Activated naive CD8-positive, alpha-beta T cell treated with anti-CD3 and anti-CD28 coated beads, Interleukin-2, amount 50 U/mL, for 24 hours (primary cell): ENCODE measurements at regions not wholly inside any gene's neighbourhood (a gene's known extent, or its start where the extent isn't known, plus 50 kb on each side); places are given as distances from the start of the nearest gene placed in this dataset.
"Not testable (repeated sequence)": the region's sequence is repeated elsewhere in the genome, so short reads cannot be mapped to it uniquely, and the experiment has no call there.

ENCODE experiments used
- ATAC-seq: fragments of 150-1000 bp; cut with Tn5 transposase; one replicate; pipeline ENCODE4 v1.10.0; 2021
- DNase-seq: peaks from one replicate; pipeline ENCODE4 v3.0.0; 2021
- H3K27ac Mint-ChIP-seq: one replicate; pipeline ENCODE4 v1.8.0; 2021; ENCODE audit warnings: mild to moderate bottlenecking, mixed read lengths
- H3K27me3 Mint-ChIP-seq: one replicate; pipeline ENCODE4 v1.8.0; 2021; ENCODE audit warnings: mixed read lengths
- H3K36me3 Mint-ChIP-seq: one replicate; pipeline ENCODE4 v1.8.0; 2021; ENCODE audit warnings: low read depth, mixed read lengths
- H3K4me1 Mint-ChIP-seq: one replicate; pipeline ENCODE4 v1.8.0; 2021; ENCODE audit warnings: mixed read lengths
- H3K4me3 Mint-ChIP-seq: one replicate; pipeline ENCODE4 v1.8.0; 2021; ENCODE audit warnings: mild to moderate bottlenecking, moderate library complexity, mixed read lengths
- H3K9me3 Mint-ChIP-seq: one replicate; pipeline ENCODE4 v1.8.0; 2021; ENCODE audit warnings: mixed read lengths

DNA sequence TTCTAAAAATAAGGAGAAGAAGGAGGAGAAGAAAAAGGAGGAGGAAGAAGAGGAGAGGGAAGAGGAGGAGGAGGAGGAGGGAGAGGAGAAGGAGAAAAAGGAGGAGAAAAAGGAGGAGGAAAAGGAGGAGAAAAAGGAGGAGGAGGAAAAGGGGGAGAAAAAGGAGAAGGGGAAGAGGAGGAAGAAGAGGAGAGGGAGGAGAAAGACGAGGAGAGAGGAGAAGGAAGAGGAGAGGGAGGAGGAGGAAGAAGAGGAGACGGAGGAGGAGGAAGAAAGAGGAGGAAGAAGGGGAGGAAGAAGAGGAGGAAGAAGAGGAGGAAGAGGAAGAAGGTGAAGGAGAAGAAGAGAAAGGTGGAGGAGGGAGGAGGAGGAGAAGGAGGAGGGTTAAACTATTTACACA is 210.2 kb upstream of the TRPM3 start:
- Mint-ChIP-seq H3K27ac (no peak overlapping the region), H3K27me3 (peaks cover 4% of the 10 kb centered on the region), H3K4me3 (no peak overlapping the region), H3K9me3 (no peaks in the 10 kb centered on the region), H3K36me3 (no peaks in the 10 kb centered on the region), H3K4me1 (no peaks in the 10 kb centered on the region)
- ATAC-seq (no peak), DNase-seq (no peak)

DNA sequence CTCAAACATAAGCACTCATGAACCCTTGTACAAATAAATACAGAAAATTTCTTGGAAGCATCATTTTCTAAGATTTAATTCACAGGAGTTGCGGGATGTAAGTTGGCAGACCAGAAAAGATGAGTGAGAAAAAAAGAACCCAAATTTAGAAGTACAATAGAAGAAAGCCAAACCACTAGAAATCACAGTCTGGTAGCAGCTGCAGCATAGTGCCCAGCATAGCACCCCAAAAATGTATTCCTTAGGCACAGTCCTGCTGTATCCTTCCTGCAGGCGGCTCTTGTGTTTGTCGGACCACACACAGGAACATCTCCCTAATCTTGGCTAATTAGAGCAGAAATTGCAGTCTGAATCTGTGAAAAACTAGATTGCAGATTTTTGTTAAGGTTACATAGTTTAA is 208.5 kb upstream of the TRPM3 start:
- no peak for DNase-seq
- Mint-ChIP-seq H3K27ac (no peak overlapping the region), H3K4me3 (no peak overlapping the region), H3K9me3 (no peaks in the 10 kb centered on the region), H3K4me1 (no peaks in the 10 kb centered on the region), H3K36me3 (no peaks in the 10 kb centered on the region), H3K27me3 (peaks cover 4% of the 10 kb centered on the region)
- no peak for ATAC-seq

DNA sequence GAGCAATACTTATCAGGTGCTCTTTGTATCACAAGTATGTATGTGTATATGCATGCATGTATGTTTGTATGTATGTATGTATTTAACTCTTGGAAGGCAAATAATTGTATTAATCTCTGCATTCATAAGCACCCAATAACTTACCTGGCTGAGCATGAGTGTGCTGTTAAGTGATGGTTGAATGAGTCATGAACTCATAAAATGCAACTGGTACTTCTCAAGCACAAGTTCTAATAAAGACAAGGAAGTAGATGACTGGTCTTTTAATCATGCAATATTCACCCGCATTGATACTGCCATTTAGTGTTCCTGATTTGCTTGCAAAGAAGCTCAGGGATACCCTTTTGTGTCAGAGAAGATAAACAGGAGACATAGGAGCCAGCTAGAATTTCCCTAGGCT is 204.9 kb upstream of the TRPM3 start:
- no peak overlapping the region for H3K27ac Mint-ChIP-seq

DNA sequence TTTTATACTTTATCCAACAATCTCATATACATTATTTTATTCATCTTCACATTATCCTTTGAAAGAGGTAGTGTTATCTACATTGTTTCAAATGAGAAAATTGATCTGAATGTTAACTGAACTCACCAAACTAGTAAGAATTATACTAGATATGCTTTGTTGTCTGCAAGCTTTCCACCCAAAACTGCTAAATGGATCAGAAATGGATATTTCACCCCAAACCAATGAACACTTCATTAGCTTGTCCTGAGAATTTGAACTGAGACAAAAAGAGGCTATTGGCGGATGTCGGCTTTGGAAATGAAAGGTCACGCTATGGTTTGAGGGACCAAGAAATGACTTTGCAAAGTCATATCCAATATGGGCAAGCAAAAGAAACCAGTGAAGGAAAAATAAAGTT is 201.9 kb upstream of the TRPM3 start:
- H3K4me3 Mint-ChIP-seq, result no peak overlapping the region
- DNase-seq (no peak), ATAC-seq (no peak)
- no peaks in the 10 kb centered on the region for H3K36me3 Mint-ChIP-seq
- no peaks in the 10 kb centered on the region for H3K4me1 Mint-ChIP-seq
- peaks cover 8% of the 10 kb centered on the region for H3K27me3 Mint-ChIP-seq
- H3K27ac Mint-ChIP-seq, result no peak overlapping the region
- H3K9me3 Mint-ChIP-seq, result no peaks in the 10 kb centered on the region

More for the DNA sequence above, 204.9 kb upstream of the TRPM3 start:
- H3K36me3 Mint-ChIP-seq, result no peaks in the 10 kb centered on the region
- no peak overlapping the region for H3K4me3 Mint-ChIP-seq
- DNase-seq (no peak), ATAC-seq (no peak)
- H3K4me1 Mint-ChIP-seq, result no peaks in the 10 kb centered on the region
- H3K9me3 Mint-ChIP-seq, result no peaks in the 10 kb centered on the region
- H3K27me3 Mint-ChIP-seq, result peaks cover 6% of the 10 kb centered on the region

DNA sequence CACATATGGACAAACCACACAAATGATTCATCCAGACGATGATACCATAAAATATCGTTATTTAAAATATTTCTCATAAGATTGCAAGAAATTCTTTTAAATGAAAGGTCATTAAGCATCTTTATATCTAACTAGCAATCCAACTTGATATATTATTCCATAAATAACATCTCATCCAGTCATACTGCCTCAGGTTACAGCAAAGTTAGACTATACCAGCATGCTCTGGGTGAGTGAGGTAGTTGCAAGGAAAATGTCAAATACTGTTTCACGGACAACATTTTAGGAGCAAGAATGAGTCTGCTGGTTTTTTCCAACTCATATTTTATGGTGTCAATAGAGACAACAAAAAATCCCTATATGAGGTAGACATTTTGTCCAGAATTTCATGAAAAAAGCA is 200.9 kb upstream of the TRPM3 start:
- H3K4me3 Mint-ChIP-seq, result no peak overlapping the region

DNA sequence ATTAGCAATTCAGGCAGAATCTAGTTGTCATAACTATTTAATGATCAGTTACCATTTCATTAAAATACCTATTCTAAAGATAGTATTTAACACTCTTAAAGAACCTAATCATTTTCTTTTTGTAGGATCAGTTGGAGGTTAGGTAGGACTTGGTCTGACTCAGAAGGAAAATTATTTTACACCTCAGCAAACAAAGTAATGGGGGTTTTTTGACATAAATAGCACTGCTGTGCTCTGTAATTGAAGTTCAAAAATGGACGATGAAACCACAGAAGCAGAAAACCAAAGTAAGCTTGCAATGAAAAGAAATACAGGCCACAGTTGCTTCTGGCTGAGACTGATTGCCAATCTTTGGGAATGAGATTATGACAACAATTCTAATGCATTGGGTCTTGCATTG is 187.0 kb upstream of the TRPM3 start:
- Mint-ChIP-seq H3K27ac (no peak overlapping the region), H3K4me3 (no peak overlapping the region), H3K9me3 (no peaks in the 10 kb centered on the region), H3K27me3 (peaks cover 7% of the 10 kb centered on the region), H3K4me1 (no peaks in the 10 kb centered on the region), H3K36me3 (no peaks in the 10 kb centered on the region)
- ATAC-seq (no peak), DNase-seq (no peak)

More for the DNA sequence above, 200.9 kb upstream of the TRPM3 start:
- DNase-seq (no peak), ATAC-seq (no peak)
- Mint-ChIP-seq H3K27me3 (peaks cover 8% of the 10 kb centered on the region), H3K36me3 (no peaks in the 10 kb centered on the region), H3K27ac (no peak overlapping the region), H3K9me3 (no peaks in the 10 kb centered on the region), H3K4me1 (no peaks in the 10 kb centered on the region)

DNA sequence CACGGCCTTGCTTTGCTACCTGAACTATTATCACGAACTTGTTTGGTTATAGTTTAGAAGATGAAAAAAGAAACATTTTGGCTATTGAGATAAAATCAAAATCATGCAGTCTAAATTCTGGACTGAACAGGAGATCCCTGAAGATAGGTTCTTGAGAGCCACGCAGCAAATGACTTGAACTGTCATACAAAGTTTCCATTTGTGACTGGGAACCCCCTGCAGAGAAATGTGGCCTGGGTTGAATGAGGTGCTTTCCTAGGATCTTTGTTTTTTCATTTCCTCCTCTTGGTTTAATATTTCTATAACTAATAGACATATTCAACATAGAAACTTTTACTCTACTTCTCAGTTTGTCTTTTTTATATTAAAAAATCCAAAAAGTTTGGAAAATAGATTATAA is 184.7 kb upstream of the TRPM3 start:
- H3K36me3 Mint-ChIP-seq, result no peaks in the 10 kb centered on the region
- no peak overlapping the region for H3K4me3 Mint-ChIP-seq
- H3K27me3 Mint-ChIP-seq, result peaks cover under 1% of the 10 kb centered on the region
- H3K4me1 Mint-ChIP-seq, result no peaks in the 10 kb centered on the region
- ATAC-seq, result no peak
- H3K9me3 Mint-ChIP-seq, result no peaks in the 10 kb centered on the region
- DNase-seq, result no peak
- no peak overlapping the region for H3K27ac Mint-ChIP-seq

DNA sequence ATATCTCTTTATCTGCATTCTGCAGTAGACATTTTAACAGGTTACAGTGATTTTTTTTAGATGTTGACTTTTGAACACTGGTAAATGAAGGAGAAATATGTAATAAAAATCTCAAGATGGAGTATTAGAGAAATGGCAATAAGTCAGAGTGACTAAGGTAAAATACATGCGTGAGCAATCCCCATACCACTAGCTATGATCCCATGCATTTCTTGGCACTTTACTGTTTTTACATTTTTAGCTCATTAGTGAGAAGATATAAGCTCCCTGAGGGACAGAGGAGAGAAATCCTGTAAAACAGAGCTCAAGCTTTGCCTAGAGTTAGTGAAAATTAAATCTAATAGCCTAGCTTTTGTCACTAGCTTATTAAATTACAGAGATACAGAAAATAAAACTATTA is 181.9 kb upstream of the TRPM3 start:
- peaks cover 3% of the 10 kb centered on the region for H3K27me3 Mint-ChIP-seq
- H3K4me3 Mint-ChIP-seq, result no peak overlapping the region
- H3K27ac Mint-ChIP-seq, result no peak overlapping the region
- no peaks in the 10 kb centered on the region for H3K4me1 Mint-ChIP-seq
- no peaks in the 10 kb centered on the region for H3K36me3 Mint-ChIP-seq
- ATAC-seq (no peak), DNase-seq (no peak)
- no peaks in the 10 kb centered on the region for H3K9me3 Mint-ChIP-seq

DNA sequence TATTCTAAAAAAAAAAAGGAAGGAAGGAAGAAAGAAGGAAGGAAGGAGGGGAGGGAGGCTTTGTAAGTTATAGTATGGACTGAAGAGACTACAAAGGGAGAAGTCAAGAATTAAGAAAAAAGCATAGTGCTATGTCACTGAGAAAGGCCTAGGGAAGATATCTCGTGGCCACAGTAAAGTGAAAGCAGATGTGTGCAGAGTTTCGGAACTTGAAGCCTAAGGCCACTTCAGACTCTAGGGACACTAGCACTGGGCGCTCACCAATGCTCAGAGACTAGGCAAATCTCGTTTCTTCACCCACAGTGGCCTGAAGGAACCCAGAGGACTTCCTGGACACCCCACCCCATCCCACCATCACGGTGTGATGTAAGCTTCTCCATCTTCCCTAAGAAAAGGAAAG is 181.4 kb upstream of the TRPM3 start:
- Mint-ChIP-seq H3K36me3 (no peaks in the 10 kb centered on the region), H3K27ac (no peak overlapping the region), H3K4me3 (no peak overlapping the region), H3K27me3 (peaks cover 3% of the 10 kb centered on the region), H3K4me1 (no peaks in the 10 kb centered on the region), H3K9me3 (no peaks in the 10 kb centered on the region)
- DNase-seq (no peak), ATAC-seq (no peak)

DNA sequence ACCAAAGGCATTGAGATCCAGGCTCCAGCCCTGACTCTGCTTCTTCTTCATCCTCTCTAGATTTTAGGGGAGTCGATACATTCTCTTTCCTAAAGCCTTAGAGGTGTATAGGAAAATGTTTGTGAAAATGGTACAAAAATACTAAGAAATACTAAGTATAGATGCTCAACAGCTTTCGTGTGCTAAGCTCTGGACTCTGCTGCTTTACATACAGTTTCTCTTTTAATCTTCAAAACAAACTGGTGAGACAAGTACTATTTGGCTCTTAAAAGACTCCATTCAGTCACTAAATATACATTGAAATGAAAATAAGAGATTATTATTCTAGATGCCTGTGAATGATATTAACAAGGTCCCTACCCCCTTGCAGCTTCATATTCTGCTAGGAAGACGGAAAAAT is 174.5 kb upstream of the TRPM3 start:
- ATAC-seq (no peak), DNase-seq (no peak)
- Mint-ChIP-seq H3K4me3 (no peak overlapping the region), H3K36me3 (no peaks in the 10 kb centered on the region), H3K27me3 (peaks cover 14% of the 10 kb centered on the region), H3K4me1 (no peaks in the 10 kb centered on the region), H3K27ac (no peak overlapping the region), H3K9me3 (no peaks in the 10 kb centered on the region)

DNA sequence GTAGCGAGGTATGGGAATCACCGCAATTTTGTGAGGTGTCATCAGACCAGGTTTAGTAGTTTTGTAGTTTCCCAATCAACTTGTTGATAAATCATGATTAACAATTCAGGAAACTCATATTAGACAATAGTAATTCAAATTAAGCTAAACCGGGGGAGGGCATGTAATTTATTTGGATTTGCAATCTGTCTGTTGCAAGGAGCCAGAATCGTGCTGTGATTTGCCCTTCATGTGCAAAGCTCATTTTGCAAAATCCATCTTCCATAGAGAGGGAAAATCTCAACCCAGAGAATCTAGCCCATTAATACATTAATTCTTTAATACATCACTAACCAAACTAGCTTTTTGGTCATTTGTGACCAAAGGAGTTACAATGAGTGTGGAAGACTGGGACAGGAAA is 164.7 kb upstream of the TRPM3 start:
- Mint-ChIP-seq H3K27ac (no peak overlapping the region), H3K4me3 (no peak overlapping the region), H3K4me1 (no peaks in the 10 kb centered on the region), H3K36me3 (no peaks in the 10 kb centered on the region), H3K9me3 (no peaks in the 10 kb centered on the region), H3K27me3 (peaks cover 7% of the 10 kb centered on the region)
- no peak for DNase-seq
- ATAC-seq, result no peak

DNA sequence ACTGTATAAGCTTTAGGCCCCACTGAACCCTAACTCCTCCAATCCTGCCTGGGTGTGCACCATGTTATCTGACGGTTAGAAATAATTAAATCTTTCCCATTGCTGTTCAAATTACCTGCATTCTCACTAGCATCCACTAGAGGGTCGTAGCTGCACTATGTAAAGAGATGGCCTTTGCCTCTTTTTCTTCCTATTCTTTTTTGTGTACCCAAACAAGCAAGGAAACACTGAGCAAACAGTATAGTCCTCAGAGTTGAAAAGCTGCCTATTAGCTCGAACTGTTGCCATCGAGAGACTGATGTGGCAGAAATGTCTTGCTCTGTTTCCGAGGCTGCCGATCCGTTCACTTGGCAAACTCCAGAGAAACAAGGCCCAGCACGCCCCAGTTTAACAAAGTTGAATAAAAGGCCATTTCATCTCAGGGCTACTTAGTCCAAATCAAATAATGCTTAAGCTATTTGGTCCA is 163.8 kb upstream of the TRPM3 start:
- Mint-ChIP-seq H3K27ac (no peak overlapping the region), H3K9me3 (no peaks in the 10 kb centered on the region), H3K4me3 (no peak overlapping the region), H3K36me3 (no peaks in the 10 kb centered on the region), H3K27me3 (peaks cover 3% of the 10 kb centered on the region), H3K4me1 (no peaks in the 10 kb centered on the region)
- ATAC-seq (peak; percentile 69), DNase-seq (peak; percentile 20)

DNA sequence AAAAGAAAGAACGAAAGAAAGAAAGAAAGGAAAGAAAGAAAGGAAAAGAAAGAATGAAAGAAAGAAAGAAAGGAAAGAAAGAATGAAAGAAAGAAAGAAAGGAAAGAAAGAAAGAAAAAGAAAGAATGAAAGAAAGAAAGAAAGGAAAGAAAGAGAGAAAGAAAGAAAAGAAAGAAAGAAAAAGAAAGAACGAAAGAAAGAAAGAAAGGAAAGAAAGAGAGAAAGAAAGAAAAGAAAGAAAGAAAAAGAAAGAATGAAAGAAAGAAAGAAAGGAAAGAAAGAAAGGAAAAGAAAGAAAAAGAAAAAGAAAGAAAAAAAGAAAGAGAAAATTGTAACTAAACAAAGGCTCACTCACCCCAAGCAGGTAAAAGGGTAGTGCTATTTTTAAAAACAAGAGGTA is 160.7 kb upstream of the TRPM3 start:
- not testable (repeated sequence) for H3K9me3 Mint-ChIP-seq, H3K27me3 Mint-ChIP-seq, H3K4me1 Mint-ChIP-seq, H3K27ac Mint-ChIP-seq, ATAC-seq, DNase-seq, H3K36me3 Mint-ChIP-seq, H3K4me3 Mint-ChIP-seq

DNA sequence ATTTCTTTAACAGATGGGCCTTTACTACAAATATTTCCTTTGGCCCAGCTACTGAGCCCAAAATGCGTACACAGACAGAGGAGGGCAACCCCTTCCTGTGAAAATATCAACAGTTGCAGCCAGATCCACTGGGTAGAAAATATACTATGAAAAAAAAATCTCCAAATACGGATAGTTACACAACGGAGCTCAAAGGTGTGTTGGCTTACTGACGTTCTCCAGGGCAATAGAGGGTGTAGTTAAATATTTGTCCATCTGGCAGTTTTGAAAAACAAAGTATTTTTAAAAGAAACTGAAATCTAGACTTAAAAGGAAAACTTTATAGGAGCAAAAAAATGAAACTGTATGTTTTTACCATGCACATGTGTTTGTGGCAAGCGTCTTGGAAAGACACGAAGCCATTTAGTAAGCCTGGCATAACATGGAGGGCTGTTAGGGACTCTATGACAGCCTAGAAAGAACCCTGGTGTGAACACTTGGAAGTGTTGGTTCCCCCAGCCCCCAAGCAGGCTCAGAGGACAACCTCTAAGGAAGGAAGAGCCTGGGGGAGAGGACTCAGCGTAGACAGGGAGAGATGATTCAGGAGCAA is 157.8 kb upstream of the TRPM3 start:
- Mint-ChIP-seq H3K4me3 (no peak overlapping the region), H3K27ac (no peak overlapping the region), H3K36me3 (no peaks in the 10 kb centered on the region), H3K4me1 (no peaks in the 10 kb centered on the region), H3K27me3 (peaks cover 1% of the 10 kb centered on the region), H3K9me3 (no peaks in the 10 kb centered on the region)
- no peak for DNase-seq
- no peak for ATAC-seq

DNA sequence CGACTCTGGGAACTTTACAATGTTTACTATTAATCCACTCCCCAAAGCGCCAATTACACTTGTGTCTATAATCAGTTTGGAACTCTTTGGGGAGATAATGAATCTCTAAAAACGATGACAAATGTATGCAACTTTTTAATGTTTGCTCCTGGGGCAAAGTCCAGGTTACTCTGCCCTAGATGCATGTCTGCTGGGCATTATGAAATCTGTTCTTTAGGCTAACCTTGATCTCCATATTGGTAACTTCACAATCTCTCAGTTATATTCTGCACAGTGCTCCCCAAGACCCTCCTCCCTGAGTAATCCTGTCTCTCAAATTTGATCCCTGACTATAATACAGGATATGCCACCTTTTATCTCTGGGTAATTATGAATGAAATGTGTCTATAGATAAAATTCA is 152.2 kb upstream of the TRPM3 start:
- H3K36me3 Mint-ChIP-seq, result no peaks in the 10 kb centered on the region
- no peak overlapping the region for H3K27ac Mint-ChIP-seq
- no peaks in the 10 kb centered on the region for H3K9me3 Mint-ChIP-seq
- no peaks in the 10 kb centered on the region for H3K4me1 Mint-ChIP-seq
- H3K27me3 Mint-ChIP-seq, result peaks cover 3% of the 10 kb centered on the region
- H3K4me3 Mint-ChIP-seq, result no peak overlapping the region
- no peak for ATAC-seq
- no peak for DNase-seq

DNA sequence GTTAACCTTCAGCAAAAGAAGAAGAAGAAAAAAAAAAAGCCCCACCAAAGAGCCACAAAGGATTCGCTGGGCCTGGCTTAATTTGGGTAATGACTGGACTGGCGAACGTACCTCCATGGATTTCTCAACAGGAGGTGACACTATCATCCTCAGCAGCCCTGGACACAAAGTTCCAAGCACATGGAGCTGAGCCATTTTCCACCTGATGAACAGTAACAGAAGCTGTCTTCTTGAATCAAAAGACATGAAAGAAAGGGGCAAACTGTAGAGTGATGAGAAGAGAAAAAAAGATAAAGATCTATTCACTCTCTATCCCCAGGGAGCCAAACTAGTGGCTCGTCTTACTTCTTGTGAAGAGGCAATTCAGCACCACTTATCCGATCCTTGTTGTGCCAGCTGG is 150.2 kb upstream of the TRPM3 start:
- Mint-ChIP-seq H3K4me1 (no peaks in the 10 kb centered on the region), H3K4me3 (no peak overlapping the region), H3K9me3 (no peaks in the 10 kb centered on the region), H3K27me3 (peaks cover 4% of the 10 kb centered on the region), H3K36me3 (no peaks in the 10 kb centered on the region), H3K27ac (no peak overlapping the region)
- DNase-seq (no peak), ATAC-seq (no peak)
